Tibial nerve (tissue), 3 donors: ENCODE measurements at regions not wholly inside any gene's neighbourhood (a gene's known extent, or its start where the extent isn't known, plus 50 kb on each side); places are given as distances from the start of the nearest gene placed in this dataset.

Source experiments
- POLR2A ChIP-seq, 2 donors: fragments of 450-650 bp; IDR thresholded peaks; one replicate each; pipeline ENCODE4 v1.6.1; 2017; ENCODE audit warnings: antibody characterized with exemption in 2 of 2, mild to moderate bottlenecking in 2 of 2, moderate library complexity in 2 of 2
- TF ChIP-seq, protein P1 (sequence below), 5 experiments: fragments of 200-600 bp in 3 of 5; fragments of 450-650 bp in 2 of 5; sonication (generic) in 3 of 5; IDR thresholded peaks; one replicate each; pipeline ENCODE4 v1.5.1; 2016 to 2019; ENCODE audit warnings: antibody characterized with exemption in 5 of 5, mild to moderate bottlenecking in 3 of 5, moderate library complexity in 2 of 5

DNA sequence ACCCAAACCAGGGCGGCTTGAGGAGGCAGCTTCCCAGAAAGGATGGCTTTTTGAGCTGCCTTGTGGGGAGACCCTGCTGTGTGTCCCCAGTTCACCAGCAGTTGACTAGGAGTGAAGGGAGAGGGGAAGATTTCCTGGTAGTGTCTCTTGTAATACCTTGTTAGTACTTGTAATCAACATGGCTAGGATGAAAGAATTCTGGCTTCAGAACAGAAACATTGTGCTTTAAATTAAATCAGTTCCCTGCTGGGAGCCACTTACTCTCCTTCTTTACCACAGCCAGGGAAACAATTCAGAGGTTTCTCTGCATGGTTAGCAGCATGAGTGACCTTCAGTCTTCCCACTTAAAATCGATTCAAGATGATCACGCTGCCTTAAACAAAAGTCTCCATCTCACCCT is 525.4 kb upstream of the ID4 start:
- TF ChIP-seq, protein P1, sequence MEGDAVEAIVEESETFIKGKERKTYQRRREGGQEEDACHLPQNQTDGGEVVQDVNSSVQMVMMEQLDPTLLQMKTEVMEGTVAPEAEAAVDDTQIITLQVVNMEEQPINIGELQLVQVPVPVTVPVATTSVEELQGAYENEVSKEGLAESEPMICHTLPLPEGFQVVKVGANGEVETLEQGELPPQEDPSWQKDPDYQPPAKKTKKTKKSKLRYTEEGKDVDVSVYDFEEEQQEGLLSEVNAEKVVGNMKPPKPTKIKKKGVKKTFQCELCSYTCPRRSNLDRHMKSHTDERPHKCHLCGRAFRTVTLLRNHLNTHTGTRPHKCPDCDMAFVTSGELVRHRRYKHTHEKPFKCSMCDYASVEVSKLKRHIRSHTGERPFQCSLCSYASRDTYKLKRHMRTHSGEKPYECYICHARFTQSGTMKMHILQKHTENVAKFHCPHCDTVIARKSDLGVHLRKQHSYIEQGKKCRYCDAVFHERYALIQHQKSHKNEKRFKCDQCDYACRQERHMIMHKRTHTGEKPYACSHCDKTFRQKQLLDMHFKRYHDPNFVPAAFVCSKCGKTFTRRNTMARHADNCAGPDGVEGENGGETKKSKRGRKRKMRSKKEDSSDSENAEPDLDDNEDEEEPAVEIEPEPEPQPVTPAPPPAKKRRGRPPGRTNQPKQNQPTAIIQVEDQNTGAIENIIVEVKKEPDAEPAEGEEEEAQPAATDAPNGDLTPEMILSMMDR (IDR thresholded peaks at IDR 0.05), result no peak
- no peak for TF ChIP-seq POLR2A (IDR thresholded peaks at IDR 0.05)
